HepG2 (cell line): ENCODE measurements at regions not wholly inside any gene's neighbourhood (a gene's known extent, or its start where the extent isn't known, plus 50 kb on each side); places are given as distances from the start of the nearest gene placed in this dataset.

Experiments
- CHD4 ChIP-seq: fragments of 200-600 bp; sonication (generic); IDR thresholded peaks from 2 replicates; pipeline ENCODE4 v1.7.0; 2017; ENCODE audit warnings: mild to moderate bottlenecking, low read length, borderline replicate concordance
- CTCF ChIP-seq: sonication (generic); formaldehyde crosslinking; IDR thresholded peaks from 2 replicates; pipeline ENCODE4 v1.5.0; 2020; ENCODE audit warnings: mild to moderate bottlenecking, missing genetic modification reagents, moderate library complexity
- MAFG ChIP-seq: sonication (generic); formaldehyde crosslinking; IDR thresholded peaks from 2 replicates; pipeline ENCODE4 v1.5.1; 2020; ENCODE audit warnings: mild to moderate bottlenecking, missing genetic modification reagents
- MAFK ChIP-seq, 2 experiments: IDR thresholded peaks in 1 of 2; conservative IDR thresholded peaks in 1 of 2; 2 replicates each; pipeline ENCODE4 v1.6.1; 2011; ENCODE audit warnings: improper control_type of control experiment in 2 of 2, low read length in 2 of 2
- POLR2AphosphoS5 ChIP-seq: IDR thresholded peaks from 2 replicates; pipeline ENCODE4 v1.6.1; 2012; ENCODE audit warnings: low read depth, low read length
- RAD21 ChIP-seq: fragments of 450-650 bp; formaldehyde crosslinking; IDR thresholded peaks from 2 replicates; pipeline ENCODE4 v1.5.0; 2020; ENCODE audit warnings: mild to moderate bottlenecking
- RFX1 ChIP-seq: fragments of 450-650 bp; IDR thresholded peaks from 2 replicates; pipeline ENCODE4 v1.6.1; 2017
- RFX5 ChIP-seq: IDR thresholded peaks from 2 replicates; pipeline ENCODE4 v1.6.1; 2011; ENCODE audit warnings: low read depth, low read length, improper control_type of control experiment
- SETDB1 ChIP-seq: sonication (generic); formaldehyde crosslinking; IDR thresholded peaks from 2 replicates; pipeline ENCODE4 v1.5.1; 2020; ENCODE audit warnings: missing genetic modification reagents, mild to moderate bottlenecking, borderline replicate concordance
- THAP8 ChIP-seq: sonication (generic); formaldehyde crosslinking; IDR thresholded peaks from 2 replicates; pipeline ENCODE4 v1.5.1; 2020; ENCODE audit warnings: missing genetic modification reagents, mild to moderate bottlenecking, borderline replicate concordance
- ZBTB20 ChIP-seq: sonication (generic); formaldehyde crosslinking; IDR thresholded peaks from 2 replicates; pipeline ENCODE4 v1.8.1; 2023; ENCODE audit warnings: missing genetic modification reagents, low read depth, mild to moderate bottlenecking, borderline replicate concordance
- ZNF12 ChIP-seq: sonication (generic); formaldehyde crosslinking; IDR thresholded peaks from 2 replicates; pipeline ENCODE4 v1.5.0; 2020; ENCODE audit warnings: missing genetic modification reagents

- no peak for TF ChIP-seq MAFG (CRISPR knock-in tag)
- TF ChIP-seq CHD4, result no peak
- TF ChIP-seq RFX5, result no peak
- TF ChIP-seq MAFK (conservative IDR thresholded peaks at IDR 0.05 in 1 of 2, IDR thresholded peaks at IDR 0.05 in 1 of 2; ENCODE audit: low read length in 2 of 2), result no peak
- TF ChIP-seq RAD21, result no peak
- TF ChIP-seq RFX1, result no peak
- no peak for TF ChIP-seq THAP8 (CRISPR knock-in tag)
- TF ChIP-seq ZNF12, result no peak
- no peak for TF ChIP-seq CTCF (CRISPR knock-in tag)
- no peak for TF ChIP-seq POLR2AphosphoS5
- TF ChIP-seq SETDB1, result no peak
- TF ChIP-seq ZBTB20, result no peak
Observed at GRCh38 chr3:84442533-84442932, 516.3 kb upstream of the CADM2 start.
